GM23338 (cell line): ENCODE measurements at regions not wholly inside any gene's neighbourhood (a gene's known extent, or its start where the extent isn't known, plus 50 kb on each side); places are given as distances from the start of the nearest gene placed in this dataset.
A peak's percentile ranks its signal among the peaks of the same experiment; 100 is the strongest.

Experiments used
- ATAC-seq: fragments of 200-7000 bp; cut with Tn5 transposase; 3 replicates; pipeline ENCODE4 v1.9.1; 2020
- DNase-seq: peaks from one replicate; pipeline ENCODE4 v3.0.0-alpha.2; 2015; ENCODE audit warnings: low spot score
- H2AFZ ChIP-seq: fragments of 200-600 bp; sonication (generic); 2 replicates; pipeline ENCODE4 v1.8.0; 2016; ENCODE audit warnings: antibody characterized with exemption, mild to moderate bottlenecking, moderate library complexity
- H3F3A ChIP-seq: fragments of 200-600 bp; sonication (generic); replicated peaks from 2 replicates; pipeline ENCODE4 v1.8.0; 2017; ENCODE audit warnings: antibody characterized with exemption, mixed run types, low read depth
- H3K27ac ChIP-seq: fragments of 200-600 bp; sonication (generic); 2 replicates; pipeline ENCODE4 v1.6.1; 2016; ENCODE audit warnings: low read depth
- H3K27me3 ChIP-seq: fragments of 200-600 bp; sonication (generic); 2 replicates; pipeline ENCODE4 v1.8.0; 2016; ENCODE audit warnings: mild to moderate bottlenecking, mixed run types, moderate library complexity; ENCODE audit not compliant: insufficient read depth
- H3K36me3 ChIP-seq: fragments of 200-600 bp; sonication (generic); 2 replicates; pipeline ENCODE4 v1.8.0; 2016; ENCODE audit warnings: mild to moderate bottlenecking; ENCODE audit not compliant: insufficient read depth
- H3K4me1 ChIP-seq: fragments of 200-600 bp; sonication (generic); 2 replicates; pipeline ENCODE4 v1.8.0; 2016; ENCODE audit warnings: mild to moderate bottlenecking, moderate library complexity; ENCODE audit not compliant: insufficient read depth
- H3K4me2 ChIP-seq: fragments of 200-600 bp; sonication (generic); 2 replicates; pipeline ENCODE4 v1.7.1; 2017; ENCODE audit warnings: mixed run types
- H3K4me3 ChIP-seq: fragments of 200-600 bp; sonication (generic); 2 replicates; pipeline ENCODE4 v1.6.1; 2016; ENCODE audit warnings: mixed run types
- H3K79me2 ChIP-seq: fragments of 200-600 bp; sonication (generic); replicated peaks from 2 replicates; pipeline ENCODE4 v1.8.0; 2017; ENCODE audit warnings: mild to moderate bottlenecking; ENCODE audit not compliant: insufficient read depth
- H3K9me2 ChIP-seq: fragments of 200-600 bp; sonication (generic); 2 replicates; pipeline ENCODE4 v1.8.0; 2017; ENCODE audit not compliant: insufficient read depth
- H4K20me1 ChIP-seq: fragments of 200-600 bp; sonication (generic); replicated peaks from 2 replicates; pipeline ENCODE4 v1.8.0; 2017; ENCODE audit warnings: mild to moderate bottlenecking; ENCODE audit not compliant: insufficient read depth
- H3K27ac Mint-ChIP-seq: 2 replicates; pipeline ENCODE4 v1.8.0; 2020; ENCODE audit warnings: inconsistent platforms, mild to moderate bottlenecking, moderate library complexity, mixed read lengths
- H3K27me3 Mint-ChIP-seq: 3 replicates; pipeline ENCODE4 v1.8.0; 2022; ENCODE audit warnings: low read depth, mild to moderate bottlenecking, moderate library complexity, mixed read lengths, inconsistent platforms; ENCODE audit not compliant: insufficient read depth, poor library complexity
- H3K36me3 Mint-ChIP-seq: 3 replicates; pipeline ENCODE4 v1.8.0; 2021; ENCODE audit warnings: low read depth, mild to moderate bottlenecking, inconsistent platforms, moderate library complexity, mixed read lengths
- H3K4me1 Mint-ChIP-seq: 3 replicates; pipeline ENCODE4 v1.8.0; 2020; ENCODE audit warnings: mild to moderate bottlenecking, inconsistent platforms, mixed read lengths
- H3K4me3 Mint-ChIP-seq: 3 replicates; pipeline ENCODE4 v1.8.0; 2021; ENCODE audit warnings: moderate library complexity, mild to moderate bottlenecking, inconsistent platforms, mixed read lengths
- H3K9me3 Mint-ChIP-seq: 3 replicates; pipeline ENCODE4 v1.8.0; 2020; ENCODE audit warnings: moderate library complexity, mild to moderate bottlenecking, inconsistent platforms, mixed read lengths
- EZH2 ChIP-seq: fragments of 200-600 bp; sonication (generic); IDR thresholded peaks from one replicate; pipeline ENCODE4 v1.8.0; 2017; ENCODE audit warnings: antibody characterized with exemption, mild to moderate bottlenecking, low read depth; ENCODE audit not compliant: unreplicated experiment
- EZH2phosphoT487 ChIP-seq: fragments of 200-600 bp; sonication (generic); IDR thresholded peaks from one replicate; pipeline ENCODE4 v1.8.1; 2018; ENCODE audit warnings: antibody characterized with exemption; ENCODE audit not compliant: unreplicated experiment
- JUNB ChIP-seq: IDR thresholded peaks from one replicate; pipeline ENCODE4 v1.6.1; 2016; ENCODE audit warnings: antibody characterized with exemption; ENCODE audit not compliant: unreplicated experiment
- NANOG ChIP-seq: IDR thresholded peaks from 2 replicates; pipeline ENCODE4 v1.6.1; 2016; ENCODE audit warnings: antibody characterized with exemption, borderline replicate concordance
- POLR2AphosphoS5 ChIP-seq: IDR thresholded peaks from 2 replicates; pipeline ENCODE4 v1.6.1; 2016; ENCODE audit warnings: antibody characterized with exemption, low read depth
- REST ChIP-seq: IDR thresholded peaks from one replicate; pipeline ENCODE4 v1.6.1; 2018; ENCODE audit warnings: antibody characterized with exemption; ENCODE audit not compliant: unreplicated experiment
- STAT1 ChIP-seq: IDR thresholded peaks from one replicate; pipeline ENCODE4 v1.6.1; 2016; ENCODE audit warnings: antibody characterized with exemption; ENCODE audit not compliant: unreplicated experiment
- ZNF114 ChIP-seq: fragments of 250-450 bp; sonication (Bioruptor Pico); IDR thresholded peaks from 2 replicates; pipeline ENCODE4 v1.5.0; 2020; ENCODE audit warnings: mild to moderate bottlenecking, moderate library complexity
- ZNF331 ChIP-seq: fragments of 250-450 bp; sonication (Bioruptor Pico); IDR thresholded peaks from 2 replicates; pipeline ENCODE4 v1.5.0; 2020; ENCODE audit warnings: low read depth, mild to moderate bottlenecking, moderate library complexity
- ZNF462 ChIP-seq: fragments of 250-450 bp; sonication (Bioruptor Pico); IDR thresholded peaks from 2 replicates; pipeline ENCODE4 v1.5.0; 2020; ENCODE audit warnings: mild to moderate bottlenecking, moderate library complexity
- TF ChIP-seq, protein P1 (sequence below): IDR thresholded peaks from 2 replicates; pipeline ENCODE4 v1.6.1; 2016; ENCODE audit warnings: antibody characterized with exemption
- TF ChIP-seq, protein P2 (sequence below), 2 experiments: fragments of 200-600 bp in 1 of 2; sonication (generic) in 1 of 2; conservative IDR thresholded peaks; 2 replicates each; pipeline versions ENCODE4 v1.5.1 to v1.6.1; 2016 to 2017; ENCODE audit warnings: antibody characterized with exemption in 2 of 2, low read depth in 2 of 2, mild to moderate bottlenecking in 2 of 2, moderate library complexity in 1 of 2

DNA sequence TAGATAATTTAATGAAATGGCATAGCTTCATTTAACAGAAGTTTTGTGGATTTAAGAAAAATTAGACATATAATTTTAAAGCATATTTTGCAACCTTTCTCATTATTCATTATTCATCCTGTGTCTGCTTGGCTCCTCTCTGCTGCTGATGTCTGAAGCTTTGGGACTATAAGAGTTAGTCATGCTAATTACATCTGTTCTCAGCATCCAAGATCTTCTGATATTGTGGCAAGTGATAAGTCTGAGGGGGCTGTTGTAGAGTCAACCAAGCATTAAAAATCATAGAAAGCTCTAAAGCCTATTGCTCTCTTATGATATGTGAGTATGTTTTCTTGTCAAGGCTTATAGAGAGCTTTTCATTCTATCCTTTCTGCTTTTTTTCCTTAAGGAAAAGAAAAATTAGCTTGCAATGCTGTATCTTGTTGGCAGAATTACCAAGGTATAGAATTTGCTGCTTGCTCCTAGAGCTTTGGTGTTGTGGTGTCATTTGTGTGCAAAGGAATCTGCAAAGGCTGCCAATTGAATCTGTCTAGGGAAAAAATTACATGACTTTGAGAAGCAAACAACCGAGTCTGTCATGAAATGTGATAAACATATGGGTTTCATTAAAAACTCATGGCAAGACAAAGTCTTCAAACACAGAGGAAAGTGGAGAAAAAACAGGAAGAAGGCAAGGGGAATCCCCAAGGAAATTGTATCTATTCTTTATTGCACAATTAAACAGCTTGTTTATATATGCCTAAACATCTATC, 156.1 kb upstream of the DAB2 start (continued):
- TF ChIP-seq ZNF114 (CRISPR knock-in tag) (no peak), EZH2 (no peak), EZH2phosphoT487 (no peak), STAT1 (no peak), POLR2AphosphoS5 (no peak)

- Histone ChIP-seq H3K27me3 (no peaks in the 10 kb centered on the region), H3F3A (no peaks in the 10 kb centered on the region), H3K79me2 (no peaks in the 10 kb centered on the region), H3K4me3 (no peak overlapping the region), H3K4me1 (no peaks in the 10 kb centered on the region), H3K27ac (no peak overlapping the region), H3K9me2 (no peaks in the 10 kb centered on the region), H3K36me3 (no peaks in the 10 kb centered on the region), H4K20me1 (no peaks in the 10 kb centered on the region), H2AFZ (peak overlapping the region; percentile 9; the same call in 1 of the 2 replicates), H3K4me2 (no peak overlapping the region)
- no peak overlapping the region for H3K4me3 Mint-ChIP-seq
- no peaks in the 10 kb centered on the region for H3K9me3 Mint-ChIP-seq
- DNase-seq (no peak), ATAC-seq (no peak)
- no peak overlapping the region for H3K27ac Mint-ChIP-seq
- no peaks in the 10 kb centered on the region for H3K27me3 Mint-ChIP-seq
- no peaks in the 10 kb centered on the region for H3K36me3 Mint-ChIP-seq
- H3K4me1 Mint-ChIP-seq = no peaks in the 10 kb centered on the region
- TF ChIP-seq STAT1 = no peak
- TF ChIP-seq EZH2phosphoT487 = no peak
- TF ChIP-seq, protein P1, sequence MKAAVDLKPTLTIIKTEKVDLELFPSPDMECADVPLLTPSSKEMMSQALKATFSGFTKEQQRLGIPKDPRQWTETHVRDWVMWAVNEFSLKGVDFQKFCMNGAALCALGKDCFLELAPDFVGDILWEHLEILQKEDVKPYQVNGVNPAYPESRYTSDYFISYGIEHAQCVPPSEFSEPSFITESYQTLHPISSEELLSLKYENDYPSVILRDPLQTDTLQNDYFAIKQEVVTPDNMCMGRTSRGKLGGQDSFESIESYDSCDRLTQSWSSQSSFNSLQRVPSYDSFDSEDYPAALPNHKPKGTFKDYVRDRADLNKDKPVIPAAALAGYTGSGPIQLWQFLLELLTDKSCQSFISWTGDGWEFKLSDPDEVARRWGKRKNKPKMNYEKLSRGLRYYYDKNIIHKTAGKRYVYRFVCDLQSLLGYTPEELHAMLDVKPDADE = no peak
- TF ChIP-seq ZNF462 (CRISPR knock-in tag) = no peak
- no peak for TF ChIP-seq ZNF331 (CRISPR knock-in tag)
- no peak for TF ChIP-seq REST
- no peak for TF ChIP-seq JUNB
- no peak for TF ChIP-seq POLR2AphosphoS5
- no peak for TF ChIP-seq ZNF114 (CRISPR knock-in tag)
- TF ChIP-seq, protein P2, sequence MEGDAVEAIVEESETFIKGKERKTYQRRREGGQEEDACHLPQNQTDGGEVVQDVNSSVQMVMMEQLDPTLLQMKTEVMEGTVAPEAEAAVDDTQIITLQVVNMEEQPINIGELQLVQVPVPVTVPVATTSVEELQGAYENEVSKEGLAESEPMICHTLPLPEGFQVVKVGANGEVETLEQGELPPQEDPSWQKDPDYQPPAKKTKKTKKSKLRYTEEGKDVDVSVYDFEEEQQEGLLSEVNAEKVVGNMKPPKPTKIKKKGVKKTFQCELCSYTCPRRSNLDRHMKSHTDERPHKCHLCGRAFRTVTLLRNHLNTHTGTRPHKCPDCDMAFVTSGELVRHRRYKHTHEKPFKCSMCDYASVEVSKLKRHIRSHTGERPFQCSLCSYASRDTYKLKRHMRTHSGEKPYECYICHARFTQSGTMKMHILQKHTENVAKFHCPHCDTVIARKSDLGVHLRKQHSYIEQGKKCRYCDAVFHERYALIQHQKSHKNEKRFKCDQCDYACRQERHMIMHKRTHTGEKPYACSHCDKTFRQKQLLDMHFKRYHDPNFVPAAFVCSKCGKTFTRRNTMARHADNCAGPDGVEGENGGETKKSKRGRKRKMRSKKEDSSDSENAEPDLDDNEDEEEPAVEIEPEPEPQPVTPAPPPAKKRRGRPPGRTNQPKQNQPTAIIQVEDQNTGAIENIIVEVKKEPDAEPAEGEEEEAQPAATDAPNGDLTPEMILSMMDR (conservative IDR thresholded peaks at IDR 0.05; ENCODE audit: low read depth in 2 of 2) = no peak
- no peak for TF ChIP-seq EZH2
- no peak for TF ChIP-seq NANOG
These were observed 155.0 kb upstream of the DAB2 start for GRCh38 chr5:39579750-39580149.
